Naive B cell (primary cell): ENCODE measurements at regions not wholly inside any gene's neighbourhood (a gene's known extent, or its start where the extent isn't known, plus 50 kb on each side); places are given as distances from the start of the nearest gene placed in this dataset.

ENCODE experiments used
- ATAC-seq, 2 donors: fragments of 150-1000 bp; cut with Tn5 transposase; 2 replicates each; pipeline ENCODE4 v1.10.0; 2021; ENCODE audit warnings: low read depth in 2 of 2, mild to moderate bottlenecking in 2 of 2, moderate library complexity in 2 of 2
- DNase-seq: peaks from one replicate; pipeline ENCODE4 v3.0.0; 2022
- H3K27ac Mint-ChIP-seq, 6 donors: one replicate each; pipeline ENCODE4 v1.8.0; 2020 to 2022; ENCODE audit warnings: mild to moderate bottlenecking in 6 of 6, mixed read lengths in 6 of 6, moderate library complexity in 5 of 6, inconsistent platforms in 2 of 6
- H3K27me3 Mint-ChIP-seq, 3 donors: one replicate each; pipeline ENCODE4 v1.8.0; 2021 to 2022; ENCODE audit warnings: mixed read lengths in 3 of 3, mild to moderate bottlenecking in 1 of 3
- H3K36me3 Mint-ChIP-seq, 2 donors: one replicate each; pipeline ENCODE4 v1.8.0; 2020 to 2022; ENCODE audit warnings: mixed read lengths in 2 of 2, inconsistent platforms in 1 of 2, mild to moderate bottlenecking in 1 of 2
- H3K4me1 Mint-ChIP-seq, 3 donors: one replicate each; pipeline ENCODE4 v1.8.0; 2020 to 2022; ENCODE audit warnings: mixed read lengths in 3 of 3, inconsistent platforms in 1 of 3, mild to moderate bottlenecking in 1 of 3, moderate library complexity in 1 of 3
- H3K4me3 Mint-ChIP-seq, 8 donors: one replicate each; pipeline ENCODE4 v1.8.0; 2020 to 2022; ENCODE audit warnings: mild to moderate bottlenecking in 8 of 8, mixed read lengths in 8 of 8, moderate library complexity in 8 of 8, inconsistent platforms in 2 of 8
- H3K9me3 Mint-ChIP-seq, 7 donors: one replicate each; pipeline ENCODE4 v1.8.0; 2020 to 2022; ENCODE audit warnings: mixed read lengths in 7 of 7, mild to moderate bottlenecking in 5 of 7, inconsistent platforms in 2 of 7, moderate library complexity in 1 of 7

- H3K36me3 Mint-ChIP-seq: peaks cover 0 to 8% of the 10 kb centered on the region in 2 donors
- DNase-seq (peak; percentile 41), ATAC-seq (peak; percentile 81 to 86)
- H3K4me3 Mint-ChIP-seq: peak overlapping the region in 5 of 8 donors; percentile 1 to 77 (median 41)
- H3K27ac Mint-ChIP-seq: peak overlapping the region in 4 of 6 donors; percentile 4 to 73 (median 50)
- H3K4me1 Mint-ChIP-seq: peaks cover 22 to 36% (median 27%) of the 10 kb centered on the region in 3 donors
- no peaks in the 10 kb centered on the region for H3K27me3 Mint-ChIP-seq
- H3K9me3 Mint-ChIP-seq: peaks cover 0 to 6% (median 2%) of the 10 kb centered on the region in 7 donors
Observed at GRCh38 chr7:28269700-28270361, 89.2 kb upstream of the JAZF1 start.

- no peak for ATAC-seq
Observed at GRCh38 chr7:28270536-28270935, 89.9 kb upstream of the JAZF1 start.

GRCh38 chr7:28272461-28272877 lies 91.9 kb upstream of the JAZF1 start:
- Mint-ChIP-seq H3K27ac (peak overlapping the region in 4 of 6 donors; percentile 1 to 89 (median 58)), H3K4me1 (peaks cover 22 to 36% (median 27%) of the 10 kb centered on the region in 3 donors), H3K9me3 (peaks cover 0 to 6% (median 2%) of the 10 kb centered on the region in 7 donors), H3K27me3 (peaks cover 0 to 9% (median 0%) of the 10 kb centered on the region in 3 donors), H3K4me3 (peak overlapping the region in 6 of 8 donors; percentile 57 to 92 (median 84)), H3K36me3 (peaks cover 0 to 8% of the 10 kb centered on the region in 2 donors)
- DNase-seq (peak; percentile 50), ATAC-seq (peak; percentile 81 to 82)

More at GRCh38 chr7:28270536-28270935, 89.9 kb upstream of the JAZF1 start:
- DNase-seq: no peak
- Mint-ChIP-seq H3K4me3 (peak overlapping the region in 1 of 8 donors; percentile 9), H3K27ac (peak overlapping the region in 1 of 6 donors; percentile 11), H3K27me3 (no peaks in the 10 kb centered on the region), H3K9me3 (peaks cover 0 to 6% (median 2%) of the 10 kb centered on the region in 7 donors), H3K4me1 (peaks cover 22 to 36% (median 27%) of the 10 kb centered on the region in 3 donors), H3K36me3 (peaks cover 0 to 8% of the 10 kb centered on the region in 2 donors)

GRCh38 chr7:28276298-28276697 lies 95.7 kb upstream of the JAZF1 start:
- peaks cover 0 to 6% (median 2%) of the 10 kb centered on the region in 7 donors for H3K9me3 Mint-ChIP-seq
- no peak for DNase-seq
- H3K27me3 Mint-ChIP-seq: peaks cover 0 to 16% (median 0%) of the 10 kb centered on the region in 3 donors
- H3K27ac Mint-ChIP-seq: no peak overlapping the region
- peaks cover 0 to 8% of the 10 kb centered on the region in 2 donors for H3K36me3 Mint-ChIP-seq
- H3K4me3 Mint-ChIP-seq: no peak overlapping the region
- peaks cover 4 to 15% (median 6%) of the 10 kb centered on the region in 3 donors for H3K4me1 Mint-ChIP-seq
- no peak for ATAC-seq

GRCh38 chr7:28277364-28277763 lies 96.8 kb upstream of the JAZF1 start:
- H3K4me1 Mint-ChIP-seq: peaks cover 3 to 6% (median 4%) of the 10 kb centered on the region in 3 donors
- H3K4me3 Mint-ChIP-seq: no peak overlapping the region
- peaks cover 0 to 6% (median 2%) of the 10 kb centered on the region in 7 donors for H3K9me3 Mint-ChIP-seq
- peaks cover 0 to 8% of the 10 kb centered on the region in 2 donors for H3K36me3 Mint-ChIP-seq
- no peak for DNase-seq
- ATAC-seq: no peak
- H3K27me3 Mint-ChIP-seq: peaks cover 0 to 21% (median 4%) of the 10 kb centered on the region in 3 donors
- no peak overlapping the region for H3K27ac Mint-ChIP-seq

GRCh38 chr7:28277958-28278357 lies 97.4 kb upstream of the JAZF1 start:
- peaks cover 0 to 3% (median 0%) of the 10 kb centered on the region in 3 donors for H3K4me1 Mint-ChIP-seq
- peaks cover 0 to 6% (median 2%) of the 10 kb centered on the region in 7 donors for H3K9me3 Mint-ChIP-seq
- ATAC-seq (no peak), DNase-seq (no peak)
- H3K36me3 Mint-ChIP-seq: peaks cover 0 to 8% of the 10 kb centered on the region in 2 donors
- H3K4me3 Mint-ChIP-seq: no peak overlapping the region
- peaks cover 0 to 22% (median 4%) of the 10 kb centered on the region in 3 donors for H3K27me3 Mint-ChIP-seq
- H3K27ac Mint-ChIP-seq: no peak overlapping the region

GRCh38 chr7:28280516-28280915 lies 99.9 kb upstream of the JAZF1 start:
- Mint-ChIP-seq H3K27me3 (peaks cover 0 to 26% (median 4%) of the 10 kb centered on the region in 3 donors), H3K4me1 (no peaks in the 10 kb centered on the region), H3K27ac (no peak overlapping the region), H3K36me3 (no peaks in the 10 kb centered on the region), H3K9me3 (peaks cover 0 to 4% (median 0%) of the 10 kb centered on the region in 7 donors), H3K4me3 (no peak overlapping the region)
- no peak for DNase-seq
- no peak for ATAC-seq

GRCh38 chr7:28290496-28290895 lies 109.9 kb upstream of the JAZF1 start:
- Mint-ChIP-seq H3K36me3 (no peaks in the 10 kb centered on the region), H3K4me3 (peak overlapping the region in 5 of 8 donors; percentile 12 to 54 (median 45)), H3K4me1 (peaks cover 30 to 50% (median 31%) of the 10 kb centered on the region in 3 donors), H3K27ac (peak overlapping the region in 3 of 6 donors; percentile 33 to 91 (median 71)), H3K9me3 (peaks cover 0 to 24% (median 9%) of the 10 kb centered on the region in 7 donors), H3K27me3 (no peaks in the 10 kb centered on the region)
- DNase-seq: peak; percentile 25
- ATAC-seq: peak; percentile 43 to 79

- no peaks in the 10 kb centered on the region for H3K27me3 Mint-ChIP-seq
- no peak overlapping the region for H3K27ac Mint-ChIP-seq
- peaks cover 0 to 24% (median 9%) of the 10 kb centered on the region in 7 donors for H3K9me3 Mint-ChIP-seq
- ATAC-seq (no peak), DNase-seq (no peak)
- no peaks in the 10 kb centered on the region for H3K36me3 Mint-ChIP-seq
- H3K4me1 Mint-ChIP-seq: peaks cover 31 to 52% (median 32%) of the 10 kb centered on the region in 3 donors
- H3K4me3 Mint-ChIP-seq: peak overlapping the region in 3 of 8 donors; percentile 1 to 73 (median 10)
Observed at GRCh38 chr7:28291559-28291958, 111.0 kb upstream of the JAZF1 start.

GRCh38 chr7:28292834-28293526 lies 112.4 kb upstream of the JAZF1 start:
- H3K4me3 Mint-ChIP-seq: peak overlapping the region in 1 of 8 donors; percentile 1
- ATAC-seq (no peak), DNase-seq (no peak)
- peaks cover 0 to 24% (median 9%) of the 10 kb centered on the region in 7 donors for H3K9me3 Mint-ChIP-seq
- H3K4me1 Mint-ChIP-seq: peaks cover 36 to 59% (median 44%) of the 10 kb centered on the region in 3 donors
- H3K27ac Mint-ChIP-seq: peak overlapping the region in 1 of 6 donors; percentile 24
- H3K27me3 Mint-ChIP-seq: no peaks in the 10 kb centered on the region
- no peaks in the 10 kb centered on the region for H3K36me3 Mint-ChIP-seq

GRCh38 chr7:28293527-28293835 lies 112.9 kb upstream of the JAZF1 start:
- no peak overlapping the region for H3K4me3 Mint-ChIP-seq
- H3K4me1 Mint-ChIP-seq: peaks cover 37 to 61% (median 49%) of the 10 kb centered on the region in 3 donors
- H3K27me3 Mint-ChIP-seq: no peaks in the 10 kb centered on the region
- no peaks in the 10 kb centered on the region for H3K36me3 Mint-ChIP-seq
- ATAC-seq (no peak), DNase-seq (no peak)
- H3K27ac Mint-ChIP-seq: no peak overlapping the region
- H3K9me3 Mint-ChIP-seq: peaks cover 0 to 24% (median 9%) of the 10 kb centered on the region in 7 donors

GRCh38 chr7:28296571-28297483 lies 115.5 kb upstream of the CREB5 start:
- DNase-seq (no peak), ATAC-seq (no peak)
- Mint-ChIP-seq H3K9me3 (peaks cover 0 to 6% (median under 1%) of the 10 kb centered on the region in 7 donors), H3K36me3 (no peaks in the 10 kb centered on the region), H3K27ac (peak overlapping the region in 1 of 6 donors; percentile 26), H3K27me3 (peaks cover 0 to 4% (median 0%) of the 10 kb centered on the region in 3 donors), H3K4me3 (no peak overlapping the region), H3K4me1 (peaks cover 17 to 38% (median 27%) of the 10 kb centered on the region in 3 donors)
